WI38 (cell line): ENCODE measurements at regions not wholly inside any gene's neighbourhood (a gene's known extent, or its start where the extent isn't known, plus 50 kb on each side); places are given as distances from the start of the nearest gene placed in this dataset.
"Not testable (repeated sequence)": the region's sequence is repeated elsewhere in the genome, so short reads cannot be mapped to it uniquely, and the experiment has no call there.

ENCODE experiments used
- H3K4me3 ChIP-seq: 2 replicates; pipeline ENCODE4 v1.5.1; 2011; ENCODE audit warnings: low read depth, mild to moderate bottlenecking, control low read depth, low read length
- CTCF ChIP-seq: IDR thresholded peaks from 2 replicates; pipeline ENCODE4 v1.5.1; 2012; ENCODE audit warnings: low read depth, mild to moderate bottlenecking, control low read depth, low read length

DNA sequence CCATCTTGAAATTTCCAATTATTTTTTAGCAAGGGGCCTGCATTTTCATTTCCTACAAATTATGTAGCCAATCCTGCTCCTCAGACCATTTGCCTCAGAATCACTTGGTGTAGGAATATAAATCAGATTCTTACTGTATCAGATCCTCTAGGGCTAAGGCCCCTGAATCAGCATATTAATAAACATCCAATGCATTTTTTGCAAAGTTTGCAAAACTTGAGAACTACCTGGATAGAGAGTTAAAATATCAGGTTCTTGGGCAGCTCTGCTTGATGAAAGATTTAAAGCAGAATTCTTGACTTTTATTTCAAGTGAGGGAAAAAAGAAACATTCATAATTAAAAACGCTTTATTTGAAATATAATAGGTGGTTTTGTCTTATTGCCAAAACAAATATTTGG, 82.2 kb upstream of the MAN1A1 start:
- TF ChIP-seq CTCF: no peak
- no peak overlapping the region for H3K4me3 ChIP-seq

GRCh38 chr6:119430805-119431204, 81.2 kb upstream of the MAN1A1 start:
- TF ChIP-seq CTCF: no peak
- H3K4me3 ChIP-seq: no peak overlapping the region

DNA sequence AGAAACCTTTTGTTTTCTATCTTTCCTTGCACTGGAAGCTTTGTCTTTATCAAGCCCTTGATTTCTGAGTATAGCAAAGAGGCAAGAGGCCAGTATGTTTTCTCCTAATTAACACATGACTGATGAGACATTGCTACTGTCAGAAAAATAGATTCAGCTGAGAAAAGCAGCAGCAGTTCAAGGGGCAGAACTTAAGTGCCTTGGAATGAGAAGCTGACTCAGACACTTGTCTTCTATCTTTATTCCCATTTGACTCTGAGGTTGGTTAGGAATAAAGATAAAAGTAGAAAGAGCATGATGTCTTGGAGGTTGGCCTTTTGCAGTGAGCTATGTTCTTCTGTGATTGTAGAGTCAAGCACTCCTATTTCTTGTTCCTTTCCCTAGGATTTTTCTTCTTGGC, 79.1 kb upstream of the MAN1A1 start:
- no peak overlapping the region for H3K4me3 ChIP-seq
- TF ChIP-seq CTCF: no peak

DNA sequence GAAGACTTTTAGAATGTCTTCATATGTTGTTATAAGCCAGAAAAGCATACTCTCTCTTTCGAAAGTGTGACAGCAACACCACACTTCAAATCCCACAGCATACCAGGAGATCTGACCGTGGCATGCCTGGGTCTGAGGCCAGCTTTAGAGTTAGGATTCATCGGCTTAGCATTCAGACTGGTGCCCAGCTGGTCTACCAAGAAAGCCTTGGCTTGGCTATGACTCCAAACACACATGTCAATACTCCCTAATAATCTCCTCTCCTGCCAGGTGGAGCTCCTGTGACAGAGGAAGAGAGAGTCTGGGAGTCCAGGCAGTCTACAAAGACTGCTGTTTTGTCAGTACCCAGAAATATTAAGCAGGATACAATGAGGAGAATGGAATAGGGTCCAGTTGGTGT, 77.1 kb upstream of the MAN1A1 start:
- no peak overlapping the region for H3K4me3 ChIP-seq
- TF ChIP-seq CTCF: no peak

DNA sequence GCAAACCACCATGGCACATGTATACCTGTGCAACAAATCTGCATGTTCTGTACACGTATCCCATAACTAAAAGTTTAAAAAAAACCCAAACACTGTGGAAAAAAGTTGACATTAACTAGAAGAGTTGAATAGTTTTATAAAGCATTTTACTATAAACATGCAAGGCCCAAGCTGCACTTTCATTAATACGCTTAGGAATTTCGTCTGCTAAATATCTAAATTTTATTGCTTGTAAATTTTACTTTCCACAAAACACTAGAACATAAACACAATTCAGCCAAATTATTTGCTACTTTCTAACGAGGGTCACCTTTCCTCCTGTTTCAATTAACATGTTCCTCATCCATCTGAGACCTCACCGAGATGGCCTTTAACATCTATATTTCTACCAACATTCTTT, 74.4 kb upstream of the MAN1A1 start:
- no peak overlapping the region for H3K4me3 ChIP-seq
- no peak for TF ChIP-seq CTCF

- H3K4me3 ChIP-seq: not testable (repeated sequence)
Measured at GRCh38 chr6:119418084-119418483, 68.5 kb upstream of the MAN1A1 start.

DNA sequence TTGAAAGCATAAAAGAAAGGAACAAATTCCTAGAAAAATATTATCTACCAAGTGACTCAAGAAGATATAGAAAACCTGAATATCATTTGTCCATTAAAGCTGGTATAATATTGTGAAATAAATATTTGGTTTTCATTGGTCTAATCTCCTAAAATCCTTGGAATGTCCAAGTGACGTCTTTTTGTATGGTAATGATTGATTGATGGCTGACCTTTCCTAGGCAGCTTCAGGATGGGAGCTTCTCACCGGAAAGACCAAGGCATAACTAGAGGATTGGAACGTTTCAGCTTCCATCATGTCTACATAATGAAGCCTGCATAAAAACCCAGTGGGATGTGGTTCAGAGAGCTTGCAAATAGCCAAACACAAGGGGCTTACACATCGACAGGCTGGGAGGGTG, 57.6 kb upstream of the MAN1A1 start:
- no peak for TF ChIP-seq CTCF
- H3K4me3 ChIP-seq: no peak overlapping the region

- not testable (repeated sequence) for H3K4me3 ChIP-seq
Measured at GRCh38 chr6:119405114-119405513, 55.6 kb upstream of the MAN1A1 start.
